ENCODE measurements at regions not wholly inside any gene's neighbourhood (a gene's known extent, or its start where the extent isn't known, plus 50 kb on each side); places are given as distances from the start of the nearest gene placed in this dataset.

GRCh38 chr12:38132139-38132538, 184.4 kb upstream of the ALG10B start:
- Histone ChIP-seq H3K4me3 (no peak overlapping the region), H3K27me3 (replicated peaks; ENCODE audit: insufficient read depth) (no peaks in the 10 kb centered on the region), H3F3A (ENCODE audit: insufficient read depth) (no peaks in the 10 kb centered on the region), H4K20me1 (ENCODE audit: insufficient read depth) (no peaks in the 10 kb centered on the region), H3K9me3 (ENCODE audit: low read depth) (no peaks in the 10 kb centered on the region), H3K36me3 (ENCODE audit: low read depth) (no peaks in the 10 kb centered on the region), H3K79me2 (ENCODE audit: insufficient read depth) (no peaks in the 10 kb centered on the region), H3K4me2 (ENCODE audit: unreplicated experiment) (no peak overlapping the region), H3K4me1 (ENCODE audit: insufficient read depth) (no peaks in the 10 kb centered on the region), H3K9ac (no peak overlapping the region), H2AFZ (no peak overlapping the region), H3K27ac (no peak overlapping the region), H3K9me2 (ENCODE audit: insufficient read depth) (no peaks in the 10 kb centered on the region)
- in situ Hi-C loops (cut with MboI) = loop anchor here (10.0 to 25.0 kb wide), 2 partner anchors 173 to 980 kb away; no protein-coding TSS in a partner anchor
- no peak for DNase-seq
- WGBS, 2 experiments (ENCODE audit: low coverage in 1 of 2, low lambda C conversion rate in 2 of 2, missing lambda C conversion rate in 2 of 2) = 9 to 10% methylated on average over 2 of the region's 2 CpGs
- no peak for TF ChIP-seq EZH2 (IDR thresholded peaks at IDR 0.05; ENCODE audit: insufficient read depth, poor library complexity, severe bottlenecking)
- no peak for TF ChIP-seq EZH2phosphoT487 (IDR thresholded peaks at IDR 0.05; ENCODE audit: insufficient read depth, low read depth)

GRCh38 chr12:38137287-38137686, 179.3 kb upstream of the ALG10B start:
- WGBS, 2 experiments (ENCODE audit: low coverage in 1 of 2, low lambda C conversion rate in 2 of 2, missing lambda C conversion rate in 2 of 2) = 87 to 90% methylated on average over 12 of the region's 12 CpGs
- no peaks in the 10 kb centered on the region for H3K79me2 ChIP-seq (ENCODE audit: insufficient read depth)
- in situ Hi-C loops (cut with MboI) = loop anchor here (10.0 to 25.0 kb wide), 2 partner anchors 168 to 975 kb away; no protein-coding TSS in a partner anchor

GRCh38 chr12:38137716-38138115, 178.9 kb upstream of the ALG10B start:
- no peaks in the 10 kb centered on the region for H3K79me2 ChIP-seq (ENCODE audit: insufficient read depth)
- no peak overlapping the region for H3K9ac ChIP-seq
- H3K36me3 ChIP-seq (ENCODE audit: low read depth) = no peaks in the 10 kb centered on the region
- no peaks in the 10 kb centered on the region for H3K9me3 ChIP-seq (ENCODE audit: low read depth)
- peaks cover 4% of the 10 kb centered on the region; the same call in 1 of the 2 replicates for H3K27me3 ChIP-seq (replicated peaks; ENCODE audit: insufficient read depth)
- H3K4me1 ChIP-seq (ENCODE audit: insufficient read depth) = no peaks in the 10 kb centered on the region
- H3F3A ChIP-seq (ENCODE audit: insufficient read depth) = no peaks in the 10 kb centered on the region
- in situ Hi-C loops (cut with MboI) = loop anchor here (10.0 to 25.0 kb wide), 2 partner anchors 167 to 975 kb away; no protein-coding TSS in a partner anchor
- H2AFZ ChIP-seq = peak overlapping the region; percentile 94; the same call in 1 of the 2 replicates
- 0 out of 2 replicates have a peak overlapping the region, but pooled peaks have one; percentile 71 for H3K4me3 ChIP-seq
- H3K27ac ChIP-seq = no peak overlapping the region
- no peak for TF ChIP-seq EZH2phosphoT487 (IDR thresholded peaks at IDR 0.05; ENCODE audit: insufficient read depth, low read depth)
- no peak for TF ChIP-seq EZH2 (IDR thresholded peaks at IDR 0.05; ENCODE audit: insufficient read depth, poor library complexity, severe bottlenecking)
- DNase-seq = no peak
- 46 to 57% methylated on average over 16 of the region's 16 CpGs for WGBS, 2 experiments (ENCODE audit: low coverage in 1 of 2, low lambda C conversion rate in 2 of 2, missing lambda C conversion rate in 2 of 2)
- H4K20me1 ChIP-seq (ENCODE audit: insufficient read depth) = no peaks in the 10 kb centered on the region
- no peak overlapping the region for H3K4me2 ChIP-seq (ENCODE audit: unreplicated experiment)
- H3K9me2 ChIP-seq (ENCODE audit: insufficient read depth) = no peaks in the 10 kb centered on the region

More at GRCh38 chr12:38137287-38137686, 179.3 kb upstream of the ALG10B start:
- Histone ChIP-seq H3K9ac (no peak overlapping the region), H3K27ac (no peak overlapping the region), H3K4me3 (no peak overlapping the region), H3K4me1 (ENCODE audit: insufficient read depth) (no peaks in the 10 kb centered on the region), H3K4me2 (ENCODE audit: unreplicated experiment) (no peak overlapping the region), H4K20me1 (ENCODE audit: insufficient read depth) (no peaks in the 10 kb centered on the region), H3K27me3 (replicated peaks; ENCODE audit: insufficient read depth) (peaks cover 4% of the 10 kb centered on the region; the same call in 1 of the 2 replicates), H2AFZ (no peak overlapping the region), H3F3A (ENCODE audit: insufficient read depth) (no peaks in the 10 kb centered on the region), H3K36me3 (ENCODE audit: low read depth) (no peaks in the 10 kb centered on the region), H3K9me2 (ENCODE audit: insufficient read depth) (no peaks in the 10 kb centered on the region), H3K9me3 (ENCODE audit: low read depth) (no peaks in the 10 kb centered on the region)
- TF ChIP-seq EZH2 (IDR thresholded peaks at IDR 0.05; ENCODE audit: insufficient read depth, poor library complexity, severe bottlenecking) (no peak), EZH2phosphoT487 (IDR thresholded peaks at IDR 0.05; ENCODE audit: insufficient read depth, low read depth) (no peak)
- no peak for DNase-seq

- Histone ChIP-seq H3F3A (ENCODE audit: insufficient read depth) (no peaks in the 10 kb centered on the region), H3K36me3 (ENCODE audit: low read depth) (no peaks in the 10 kb centered on the region), H3K9me2 (ENCODE audit: insufficient read depth) (no peaks in the 10 kb centered on the region), H3K79me2 (ENCODE audit: insufficient read depth) (no peaks in the 10 kb centered on the region), H3K9me3 (ENCODE audit: low read depth) (no peaks in the 10 kb centered on the region), H3K9ac (peak overlapping the region; percentile 51; the same call in 1 of the 2 replicates), H3K4me2 (ENCODE audit: unreplicated experiment) (peak overlapping the region; percentile 71), H4K20me1 (ENCODE audit: insufficient read depth) (no peaks in the 10 kb centered on the region), H3K27ac (no peak overlapping the region), H3K27me3 (replicated peaks; ENCODE audit: insufficient read depth) (peaks cover 4% of the 10 kb centered on the region; the same call in 1 of the 2 replicates), H3K4me1 (ENCODE audit: insufficient read depth) (no peaks in the 10 kb centered on the region), H3K4me3 (peak overlapping the region; percentile 71), H2AFZ (peak overlapping the region; percentile 94)
- peak; percentile 57 for DNase-seq
- 2% methylated on average over 53 to 54 of the region's 54 CpGs for WGBS, 2 experiments (ENCODE audit: low coverage in 1 of 2, low lambda C conversion rate in 2 of 2, missing lambda C conversion rate in 2 of 2)
- TF ChIP-seq EZH2 (IDR thresholded peaks at IDR 0.05; ENCODE audit: insufficient read depth, poor library complexity, severe bottlenecking) = no peak
- TF ChIP-seq EZH2phosphoT487 (IDR thresholded peaks at IDR 0.05; ENCODE audit: insufficient read depth, low read depth) = no peak
- in situ Hi-C loops (cut with MboI) = loop anchor here (10.0 to 25.0 kb wide), 2 partner anchors 166 to 974 kb away; no protein-coding TSS in a partner anchor
These were observed 178.1 kb upstream of the ALG10B start for GRCh38 chr12:38138225-38139221.

Data from GM23248 (cell line).